T47D (cell line): ENCODE measurements at regions not wholly inside any gene's neighbourhood (a gene's known extent, or its start where the extent isn't known, plus 50 kb on each side); places are given as distances from the start of the nearest gene placed in this dataset.
A peak's percentile ranks its signal among the peaks of the same experiment; 100 is the strongest.

Source experiments
- DNase-seq, 2 experiments: peaks; one replicate each; pipeline versions ENCODE4 v3.0.0 to v3.0.0-alpha.2; 2011 to 2012; ENCODE audit warnings: low read depth in 1 of 2, low spot score in 1 of 2
- JUND ChIP-seq: IDR thresholded peaks from 2 replicates; pipeline ENCODE4 v1.6.1; 2012; ENCODE audit warnings: low read depth
- in situ Hi-C: cut with HindIII; loops from 2 replicates; pipeline ENCODE4 v1.10.0; 2016; ENCODE audit warnings: low sequenced_read_pairs, low pct_unique_long_range_greater_than_20kb

GRCh38 chr4:157840648-157841047, 332.2 kb downstream of the GASK1B start:
- DNase-seq = no peak
- in situ Hi-C loops = no loop called here
- TF ChIP-seq JUND = no peak

- in situ Hi-C loops = no loop called here
These were observed 332.8 kb downstream of the GASK1B start for GRCh38 chr4:157840034-157840433.

GRCh38 chr4:157838366-157838765, 334.5 kb downstream of the GASK1B start:
- DNase-seq = no peak
- in situ Hi-C loops = no loop called here
- TF ChIP-seq JUND = no peak

More at GRCh38 chr4:157840034-157840433, 332.8 kb downstream of the GASK1B start:
- no peak for TF ChIP-seq JUND
- no peak for DNase-seq

- DNase-seq = no peak
- in situ Hi-C loops = no loop called here
- TF ChIP-seq JUND = no peak
These were observed 335.6 kb downstream of the GASK1B start for GRCh38 chr4:157837071-157837703.

- DNase-seq = no peak
- in situ Hi-C loops = no loop called here
- TF ChIP-seq JUND = no peak
These were observed 340.2 kb downstream of the GASK1B start for GRCh38 chr4:157832596-157832995.

GRCh38 chr4:157824021-157824420, 348.8 kb downstream of the GASK1B start:
- no peak for DNase-seq

GRCh38 chr4:157821814-157822213, 351.0 kb downstream of the GASK1B start:
- in situ Hi-C loops = no loop called here
- no peak for TF ChIP-seq JUND
- no peak for DNase-seq

More at GRCh38 chr4:157824021-157824420, 348.8 kb downstream of the GASK1B start:
- in situ Hi-C loops = no loop called here
- TF ChIP-seq JUND = no peak

GRCh38 chr4:157819693-157820464, 352.9 kb downstream of the GASK1B start:
- in situ Hi-C loops = no loop called here
- peak; percentile 14 to 50 for DNase-seq
- TF ChIP-seq JUND = no peak

- TF ChIP-seq JUND = no peak
- in situ Hi-C loops = no loop called here
These were observed 353.7 kb downstream of the GASK1B start for GRCh38 chr4:157818946-157819692.

GRCh38 chr4:157810137-157810774, 362.6 kb downstream of the GASK1B start:
- TF ChIP-seq JUND = no peak
- in situ Hi-C loops = no loop called here
- DNase-seq = no peak

More at GRCh38 chr4:157818946-157819692, 353.7 kb downstream of the GASK1B start:
- peak in 1 of 2 experiments; percentile 20 for DNase-seq

- in situ Hi-C loops = no loop called here
- no peak for TF ChIP-seq JUND
- no peak for DNase-seq
These were observed 363.9 kb downstream of the GASK1B start for GRCh38 chr4:157808796-157809383.

GRCh38 chr4:157806184-157806583, 366.6 kb downstream of the GASK1B start:
- in situ Hi-C loops = no loop called here
- no peak for TF ChIP-seq JUND
- DNase-seq = no peak

GRCh38 chr4:157804986-157805385, 367.8 kb downstream of the GASK1B start:
- TF ChIP-seq JUND = no peak
- in situ Hi-C loops = no loop called here
- DNase-seq = peak; percentile 12 to 77
